ENCODE measurements at regions not wholly inside any gene's neighbourhood (a gene's known extent, or its start where the extent isn't known, plus 50 kb on each side); places are given as distances from the start of the nearest gene placed in this dataset.

DNA sequence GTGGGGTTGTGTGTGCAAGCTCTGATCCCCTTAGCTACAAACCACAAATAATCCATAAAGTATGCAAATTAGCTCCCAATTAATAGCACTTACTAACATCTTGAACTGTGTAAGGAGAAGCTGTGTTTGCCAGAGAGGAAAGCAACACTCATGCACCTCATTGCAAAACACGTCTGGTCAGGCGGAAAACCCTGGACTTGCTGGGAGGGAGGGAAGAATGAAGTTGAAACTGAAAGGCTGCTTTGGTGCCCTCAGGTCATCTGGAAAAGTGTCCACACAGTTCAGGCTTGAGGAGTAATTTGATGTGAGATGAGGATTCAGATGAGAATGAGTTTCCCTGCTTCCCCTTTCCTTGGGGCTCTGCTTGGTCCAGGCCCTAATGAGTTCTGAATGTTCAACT, 185.5 kb upstream of the ANKRD28 start:
- TF ChIP-seq FOXM1 (IDR thresholded peaks at IDR 0.05; ENCODE audit: borderline replicate concordance) = no peak
- no peak for TF ChIP-seq NFRKB (IDR thresholded peaks at IDR 0.05)
- no peak for TF ChIP-seq LEF1 (IDR thresholded peaks at IDR 0.05; ENCODE audit: borderline replicate concordance)
- no peak for TF ChIP-seq ARNT (IDR thresholded peaks at IDR 0.05)
- TF ChIP-seq ZNF384 (IDR thresholded peaks at IDR 0.05) = no peak
- no peak for TF ChIP-seq BHLHE40 (IDR thresholded peaks at IDR 0.05; ENCODE audit: borderline replicate concordance)
- no peak for TF ChIP-seq ELF4 (IDR thresholded peaks at IDR 0.05)
- TF ChIP-seq FOXA1 (IDR thresholded peaks at IDR 0.05) = no peak
- TF ChIP-seq SP1 (IDR thresholded peaks at IDR 0.05) = no peak
- TF ChIP-seq SUZ12 (IDR thresholded peaks at IDR 0.05) = no peak

Measured in HEK293T (cell line).